Common myeloid progenitor, CD34-positive (primary cell): ENCODE measurements at regions not wholly inside any gene's neighbourhood (a gene's known extent, or its start where the extent isn't known, plus 50 kb on each side); places are given as distances from the start of the nearest gene placed in this dataset.

Source experiments
- CTCF ChIA-PET: fragments of 350-600 bp; sonication (Branson Sonifier 250); formaldehyde crosslinking; loops from one replicate; lab custom pipeline; 2021; ENCODE audit warnings: antibody characterized with exemption; lab: Charles Lee
- POLR2A ChIA-PET: fragments of 350-600 bp; sonication (Branson Sonifier 250); formaldehyde crosslinking; loops from one replicate; lab custom pipeline; 2021; ENCODE audit warnings: antibody characterized with exemption; lab: Charles Lee
- DNase-seq, 3 donors: peaks; one replicate each; pipeline versions ENCODE4 v3.0.0 to v3.0.0-alpha.2; 2013
- H3K27ac ChIP-seq, 2 experiments: 1 replicate in 1 of 2; 2 replicates in 1 of 2; pipeline ENCODE4 v1.7.0; 2013; ENCODE audit warnings: inconsistent platforms in 2 of 2, low read length in 2 of 2, mild to moderate bottlenecking in 2 of 2, low read depth in 1 of 2, moderate library complexity in 1 of 2; ENCODE audit not compliant: severe bottlenecking in 2 of 2, insufficient read depth in 1 of 2, poor library complexity in 1 of 2
- H3K27me3 ChIP-seq, 5 experiments: replicated peaks in 2 of 5; 1 replicate in 3 of 5; 2 replicates in 2 of 5; pipeline versions ENCODE4 v1.6.1 to v1.7.0; 2013; ENCODE audit warnings: low read length in 4 of 5, mild to moderate bottlenecking in 2 of 5, moderate library complexity in 2 of 5, inconsistent platforms in 1 of 5; ENCODE audit not compliant: insufficient read depth in 5 of 5, control insufficient read depth in 4 of 5
- H3K36me3 ChIP-seq, 4 experiments: 1 replicate in 2 of 4; 2 replicates in 2 of 4; pipeline versions ENCODE4 v1.6.1 to v1.7.0; 2013; ENCODE audit warnings: low read length in 3 of 4, control low read depth in 1 of 4, mild to moderate bottlenecking in 1 of 4; ENCODE audit not compliant: control insufficient read depth in 4 of 4, insufficient read depth in 4 of 4
- H3K4me1 ChIP-seq, 4 experiments: 1 replicate in 3 of 4; 2 replicates in 1 of 4; pipeline versions ENCODE4 v1.6.1 to v1.7.1; 2013; ENCODE audit warnings: low read length in 3 of 4, mild to moderate bottlenecking in 3 of 4, control low read depth in 1 of 4, inconsistent platforms in 1 of 4, moderate library complexity in 1 of 4; ENCODE audit not compliant: control insufficient read depth in 4 of 4, insufficient read depth in 4 of 4; ENCODE audit errors: control extremely low read depth in 1 of 4
- H3K4me3 ChIP-seq, 7 experiments: 1 replicate in 4 of 7; 2 replicates in 3 of 7; pipeline versions ENCODE4 v1.5.1 to v1.7.0; 2013; ENCODE audit warnings: mild to moderate bottlenecking in 7 of 7, low read length in 6 of 7, moderate library complexity in 6 of 7, inconsistent platforms in 2 of 7, low read depth in 2 of 7, control low read depth in 1 of 7; ENCODE audit not compliant: insufficient read depth in 4 of 7, control insufficient read depth in 1 of 7; ENCODE audit errors: extremely low read depth in 1 of 7
- H3K9me3 ChIP-seq, 5 experiments: 1 replicate in 4 of 5; 2 replicates in 1 of 5; pipeline versions ENCODE4 v1.6.1 to v1.7.1; 2013; ENCODE audit warnings: low read length in 4 of 5, mild to moderate bottlenecking in 2 of 5, inconsistent platforms in 1 of 5, low read depth in 1 of 5, moderate library complexity in 1 of 5; ENCODE audit not compliant: control insufficient read depth in 4 of 5, insufficient read depth in 2 of 5; ENCODE audit errors: control extremely low read depth in 1 of 5
- WGBS: methylation state at CpG from one replicate; pipeline ENCODE4 v1.1.5; 2013; ENCODE audit not compliant: insufficient coverage; 5-methylcytosine and 5-hydroxymethylcytosine counted together

GRCh38 chr6:44599672-44600071 lies 212.2 kb downstream of the CDC5L start:
- DNase-seq, result no peak
- Histone ChIP-seq H3K4me1 (peaks cover 0 to 5% (median 2%) of the 10 kb centered on the region in 4 experiments), H3K27me3 (no peaks in the 10 kb centered on the region), H3K9me3 (no peaks in the 10 kb centered on the region), H3K4me3 (no peak overlapping the region), H3K36me3 (no peaks in the 10 kb centered on the region), H3K27ac (no peak overlapping the region)
- WGBS, result 80% methylated on average over 3 of the region's 3 CpGs
- POLR2A ChIA-PET, result interaction anchor here (1.2 kb wide), 1 partner anchor 41 kb away, joined by 3 read pairs; no protein-coding TSS in a partner anchor
- CTCF ChIA-PET, result interaction anchor here (1.0 kb wide), 1 partner anchor 69 kb away, joined by 3 read pairs; no protein-coding TSS in a partner anchor

DNA sequence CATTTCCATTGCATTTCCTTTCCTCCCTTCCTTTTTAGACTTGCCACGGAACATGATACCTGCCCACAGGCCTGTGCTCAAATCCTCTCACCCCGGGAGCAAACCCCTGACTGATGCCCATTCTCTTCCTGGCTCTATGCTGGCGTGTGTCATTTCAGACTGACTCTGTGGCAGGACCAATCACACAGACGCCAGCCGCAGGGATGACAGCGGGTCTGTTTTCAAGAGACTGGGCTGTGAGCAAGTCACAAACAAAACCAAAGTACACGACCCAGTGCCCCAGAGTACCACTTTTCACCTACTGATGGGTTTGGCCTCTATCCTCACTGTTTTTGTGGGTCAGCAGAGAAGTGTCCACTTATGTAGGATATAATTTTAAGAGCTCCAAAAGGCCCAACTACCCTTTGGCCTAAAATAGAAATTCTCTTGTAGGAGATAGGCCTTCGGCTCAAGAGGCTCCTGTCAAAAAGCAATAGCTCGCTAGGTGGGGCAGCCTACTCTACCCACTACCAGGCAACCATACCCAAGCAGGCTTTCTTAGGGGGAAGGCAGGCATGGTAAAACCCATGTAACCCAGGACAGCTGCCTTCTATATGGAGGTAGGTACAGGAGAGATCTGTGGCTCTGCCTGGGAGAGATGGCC lies 215.7 kb downstream of the CDC5L start:
- Histone ChIP-seq H3K27me3 (no peaks in the 10 kb centered on the region), H3K4me3 (no peak overlapping the region), H3K27ac (no peak overlapping the region), H3K4me1 (no peaks in the 10 kb centered on the region), H3K9me3 (no peaks in the 10 kb centered on the region), H3K36me3 (no peaks in the 10 kb centered on the region)
- WGBS, result 100% methylated on average over 5 of the region's 9 CpGs
- no peak for DNase-seq
- ChIA-PET POLR2A (no interaction called here), CTCF (interaction anchor here (0.6 kb wide), 1 partner anchor 19 kb away, joined by 3 read pairs; no protein-coding TSS in a partner anchor)

- H3K27ac ChIP-seq, result no peak overlapping the region
- no peak overlapping the region for H3K4me3 ChIP-seq
- H3K9me3 ChIP-seq, result no peaks in the 10 kb centered on the region
- no peaks in the 10 kb centered on the region for H3K36me3 ChIP-seq
- no peak for DNase-seq
- ChIA-PET POLR2A (no interaction called here), CTCF (interaction anchor here (1.3 kb wide), 1 partner anchor 49 kb away, joined by 3 read pairs; no protein-coding TSS in a partner anchor)
- no peaks in the 10 kb centered on the region for H3K4me1 ChIP-seq
- no peaks in the 10 kb centered on the region for H3K27me3 ChIP-seq
- 96% methylated on average over 5 of the region's 8 CpGs for WGBS
These were observed 219.0 kb downstream of the CDC5L start for GRCh38 chr6:44606504-44606903.

DNA sequence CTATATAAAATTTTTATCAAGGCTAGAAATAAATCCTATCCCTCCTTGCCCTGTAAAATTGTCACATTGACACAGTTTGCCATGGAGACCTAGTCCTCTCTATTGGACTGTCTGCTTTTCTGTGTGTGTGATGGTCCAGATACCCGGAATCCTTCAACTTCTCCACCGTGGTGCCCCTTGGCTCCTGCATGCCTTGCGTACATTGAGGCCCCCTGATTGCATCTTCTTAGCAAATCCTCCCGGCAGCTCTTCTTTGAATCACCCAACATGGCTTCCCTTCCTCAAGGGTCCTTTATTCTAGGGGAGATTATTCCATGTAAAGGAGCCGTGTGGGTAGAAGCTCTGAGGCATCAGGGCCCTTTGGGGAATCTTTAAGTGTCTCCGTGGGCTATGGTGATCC lies 219.5 kb downstream of the CDC5L start:
- ChIA-PET POLR2A (no interaction called here), CTCF (interaction anchor here (1.3 kb wide), 1 partner anchor 49 kb away, joined by 3 read pairs; no protein-coding TSS in a partner anchor)
- Histone ChIP-seq H3K36me3 (no peaks in the 10 kb centered on the region), H3K9me3 (no peaks in the 10 kb centered on the region), H3K4me1 (no peaks in the 10 kb centered on the region), H3K27ac (no peak overlapping the region), H3K4me3 (no peak overlapping the region), H3K27me3 (no peaks in the 10 kb centered on the region)
- WGBS, result 100% methylated on average over 3 of the region's 6 CpGs
- DNase-seq, result no peak

DNA sequence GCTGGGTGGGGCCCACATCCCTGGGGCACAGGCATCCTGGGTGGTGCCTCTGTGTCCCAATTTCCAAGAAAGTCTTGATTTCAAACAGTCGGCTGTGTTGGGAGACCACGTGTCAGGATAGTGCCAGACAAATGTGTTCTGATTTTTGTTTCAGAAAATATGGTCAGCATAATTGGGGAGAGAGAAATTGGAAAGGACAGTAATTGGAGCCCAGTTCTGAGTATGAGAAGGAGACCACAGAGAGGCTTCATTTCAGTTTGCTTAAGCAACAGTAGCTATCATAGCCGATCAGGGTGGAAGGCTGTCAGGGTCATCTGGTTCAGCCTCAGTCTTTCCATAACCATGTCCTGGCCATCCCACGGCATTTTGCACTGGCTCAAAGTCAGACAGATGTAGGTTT lies 220.7 kb downstream of the CDC5L start:
- Histone ChIP-seq H3K4me3 (no peak overlapping the region), H3K4me1 (no peaks in the 10 kb centered on the region), H3K36me3 (no peaks in the 10 kb centered on the region), H3K9me3 (no peaks in the 10 kb centered on the region), H3K27me3 (no peaks in the 10 kb centered on the region), H3K27ac (no peak overlapping the region)
- DNase-seq, result no peak
- POLR2A ChIA-PET, result no interaction called here
- 95% methylated on average over 3 of the region's 4 CpGs for WGBS
- CTCF ChIA-PET, result interaction anchor here (1.4 kb wide), 1 partner anchor 152 kb away, joined by 3 read pairs; no protein-coding TSS in a partner anchor

GRCh38 chr6:44609051-44609612 lies 221.6 kb downstream of the CDC5L start:
- H3K27ac ChIP-seq, result no peak overlapping the region
- 100% methylated on average over 1 of the region's 1 CpG for WGBS
- H3K9me3 ChIP-seq, result no peaks in the 10 kb centered on the region
- H3K4me1 ChIP-seq, result no peaks in the 10 kb centered on the region
- H3K36me3 ChIP-seq, result no peaks in the 10 kb centered on the region
- DNase-seq, result no peak
- no peaks in the 10 kb centered on the region for H3K27me3 ChIP-seq
- H3K4me3 ChIP-seq, result no peak overlapping the region
- CTCF ChIA-PET, result interaction anchor here (1.4 kb wide), 1 partner anchor 153 kb away, joined by 3 read pairs; no protein-coding TSS in a partner anchor
- POLR2A ChIA-PET, result no interaction called here

DNA sequence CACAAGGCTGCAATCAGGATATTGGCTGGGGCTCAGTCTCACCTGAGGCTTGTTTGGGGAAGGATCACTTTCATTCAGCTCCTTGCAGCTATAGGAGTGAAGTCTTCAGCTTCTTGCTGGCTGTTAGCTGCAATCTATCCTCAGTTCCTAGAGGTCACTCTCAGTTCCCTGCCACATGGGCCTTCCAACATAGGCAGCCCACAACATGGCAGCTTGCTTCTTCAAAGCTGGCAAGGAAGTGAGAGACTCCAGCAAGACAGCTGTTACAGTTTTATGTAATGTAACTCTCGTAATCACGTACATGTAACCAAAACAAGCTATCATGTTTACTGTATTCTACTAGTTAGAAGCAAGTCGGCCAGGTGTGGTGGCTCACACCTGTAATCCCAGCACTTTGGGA lies 226.9 kb downstream of the CDC5L start:
- Histone ChIP-seq H3K9me3 (no peaks in the 10 kb centered on the region), H3K27ac (no peak overlapping the region), H3K4me1 (peaks cover 3 to 10% (median 7%) of the 10 kb centered on the region in 4 experiments), H3K27me3 (no peaks in the 10 kb centered on the region), H3K4me3 (no peak overlapping the region), H3K36me3 (no peaks in the 10 kb centered on the region)
- ChIA-PET CTCF (no interaction called here), POLR2A (no interaction called here)
- DNase-seq, result no peak
- WGBS, result 91% methylated on average over 2 of the region's 3 CpGs
